HG03097 (cell line): ENCODE measurements at regions not wholly inside any gene's neighbourhood (a gene's known extent, or its start where the extent isn't known, plus 50 kb on each side); places are given as distances from the start of the nearest gene placed in this dataset.
"Not testable (repeated sequence)": the region's sequence is repeated elsewhere in the genome, so short reads cannot be mapped to it uniquely, and the experiment has no call there.

ENCODE experiments used
- ATAC-seq: cut with Tn5 transposase; IDR thresholded peaks from one replicate; pipeline ENCODE4 v1.9.1; 2021; ENCODE audit not compliant: unreplicated experiment, low FRiP score

DNA sequence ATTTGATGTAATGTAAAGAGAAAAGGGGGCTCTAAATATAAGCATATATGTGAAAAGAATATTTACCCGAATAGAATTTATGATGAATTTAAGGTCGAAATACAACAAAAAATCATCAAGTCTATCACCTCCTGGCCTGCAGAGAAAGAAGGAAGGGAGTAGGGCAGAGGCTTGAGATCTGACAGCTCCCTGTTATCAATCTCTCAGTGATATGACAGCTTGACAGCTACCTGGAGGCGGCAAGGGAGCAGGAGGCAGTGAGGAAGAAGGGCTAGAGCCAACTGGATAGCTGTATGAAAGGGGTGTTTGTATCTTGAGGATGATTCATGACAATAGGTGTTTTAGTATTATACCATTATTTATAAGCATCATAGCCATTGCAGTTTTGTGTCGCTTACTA, 299.8 kb upstream of the DNAJC19 start:
- ATAC-seq, result no peak

GRCh38 chr3:181288145-181288544, 298.6 kb upstream of the DNAJC19 start:
- no peak for ATAC-seq

DNA sequence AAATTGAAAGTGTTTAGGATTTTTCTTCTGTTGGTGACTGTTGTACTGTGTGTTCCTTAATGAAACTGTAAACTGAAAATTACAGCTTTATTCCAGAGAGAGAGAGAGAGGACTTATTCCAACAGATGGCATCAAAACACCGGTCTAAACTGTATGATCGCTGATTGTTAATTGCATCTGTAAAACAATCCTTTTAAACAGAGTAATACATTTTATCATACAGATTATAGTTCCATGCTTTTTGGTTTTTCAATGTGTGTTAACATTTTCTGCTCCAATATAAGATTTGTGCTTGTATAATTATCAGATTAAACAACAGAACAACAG, 289.7 kb upstream of the DNAJC19 start:
- no peak for ATAC-seq

GRCh38 chr3:181278468-181279238, 289.1 kb upstream of the DNAJC19 start:
- ATAC-seq, result no peak

DNA sequence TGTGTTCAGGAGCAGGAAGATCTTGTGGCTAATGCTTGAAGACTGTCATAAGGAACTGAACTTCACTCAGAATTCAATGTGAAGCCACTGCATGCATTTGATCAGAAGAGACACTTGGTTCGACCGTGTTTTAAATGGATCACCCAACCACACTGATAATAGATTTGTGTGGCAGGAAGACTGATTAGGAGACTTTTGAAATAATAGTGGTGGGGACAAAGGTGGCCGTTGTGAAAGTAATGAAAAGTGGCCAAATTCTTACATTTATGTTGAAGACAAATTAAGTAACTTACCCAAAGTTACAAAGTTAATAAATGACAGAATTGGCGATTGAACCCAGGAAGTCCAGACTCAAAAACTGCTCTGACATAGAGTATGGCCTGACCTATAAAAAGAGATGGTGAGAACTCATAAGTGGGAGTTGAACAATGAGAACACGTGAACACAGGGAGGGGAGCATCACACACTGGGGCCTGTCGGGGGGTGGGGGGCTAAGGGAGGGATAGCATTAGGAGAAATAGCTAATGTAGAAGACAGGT, 286.9 kb upstream of the DNAJC19 start:
- ATAC-seq, result no peak

DNA sequence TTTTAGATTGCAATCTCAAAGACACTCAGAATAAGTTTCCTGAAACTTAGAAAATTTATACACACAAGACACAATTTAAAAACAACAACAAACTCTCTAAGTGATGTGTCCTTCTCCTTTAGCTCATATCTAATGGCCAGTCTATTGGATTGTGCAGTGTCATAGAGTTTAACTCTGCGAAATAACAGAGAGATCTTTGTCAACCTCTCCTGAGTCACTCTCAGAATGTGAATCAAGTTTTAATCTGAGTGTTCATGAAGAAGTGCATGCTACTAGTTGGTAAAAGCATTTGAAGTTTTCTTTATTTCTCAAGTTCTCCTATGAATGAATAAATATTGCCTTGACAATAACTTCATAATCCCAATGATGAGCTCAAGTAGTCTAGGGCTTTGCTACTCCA, 284.5 kb upstream of the DNAJC19 start:
- ATAC-seq, result no peak

DNA sequence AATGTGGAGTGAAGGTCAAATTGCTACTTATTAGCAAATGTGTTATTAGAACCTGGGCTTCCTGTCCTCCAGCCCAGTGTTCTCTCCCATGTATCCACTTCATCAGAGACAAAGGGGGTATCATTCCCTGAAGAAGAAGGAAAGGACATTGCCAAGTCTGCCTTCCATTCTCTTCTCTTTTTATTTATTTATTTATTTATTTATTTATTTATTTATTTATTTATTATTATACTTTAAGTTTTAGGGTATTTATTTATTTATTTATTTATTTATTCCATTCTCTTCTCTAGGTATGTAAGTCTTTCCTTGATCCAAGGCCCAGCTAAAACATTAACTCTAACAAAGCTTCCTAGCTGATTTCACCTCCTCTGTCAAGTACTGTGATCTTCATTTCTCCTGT, 277.8 kb upstream of the DNAJC19 start:
- no peak for ATAC-seq

- peak; percentile 87 for ATAC-seq
These were observed 276.3 kb upstream of the DNAJC19 start for GRCh38 chr3:181265750-181266333.

GRCh38 chr3:181264486-181264885, 274.9 kb upstream of the DNAJC19 start:
- ATAC-seq, result no peak

DNA sequence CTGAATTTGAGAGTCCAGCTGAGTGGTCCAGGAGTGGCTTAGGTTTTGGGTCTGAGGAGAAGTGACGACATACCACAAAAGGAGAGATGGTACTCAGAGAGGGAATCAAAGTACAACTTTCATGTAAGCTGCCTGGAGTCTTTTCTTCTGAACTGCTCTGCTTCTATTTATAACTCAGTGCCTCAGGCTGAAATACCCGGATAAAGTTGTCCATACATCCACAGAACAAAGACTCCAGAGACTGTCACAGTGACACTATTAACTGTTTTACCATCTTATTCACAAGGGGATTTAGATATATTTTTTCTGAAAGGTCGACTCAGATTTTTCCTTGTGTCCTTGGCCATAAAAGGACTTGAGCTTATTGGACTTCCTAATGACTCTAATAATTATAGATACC, 264.3 kb upstream of the DNAJC19 start:
- no peak for ATAC-seq

DNA sequence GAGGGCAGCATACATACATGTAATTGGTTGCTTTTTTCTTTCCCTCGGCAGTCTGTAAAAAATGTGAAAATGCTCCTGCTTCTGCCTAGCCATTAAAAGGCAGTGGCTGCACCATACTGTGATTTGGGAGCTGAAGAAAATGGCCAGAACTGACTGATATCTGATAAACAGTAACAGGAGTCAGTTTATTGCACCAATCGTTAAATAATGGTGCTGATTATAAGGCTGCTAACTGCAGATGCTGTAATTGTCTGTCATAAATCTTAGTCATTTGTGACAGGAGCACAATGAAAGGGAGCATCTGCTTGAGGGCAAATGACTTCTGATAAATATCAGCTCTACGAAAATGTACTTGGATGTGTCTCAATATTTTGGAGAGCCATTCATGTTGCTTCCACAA, 263.1 kb upstream of the DNAJC19 start:
- no peak for ATAC-seq

DNA sequence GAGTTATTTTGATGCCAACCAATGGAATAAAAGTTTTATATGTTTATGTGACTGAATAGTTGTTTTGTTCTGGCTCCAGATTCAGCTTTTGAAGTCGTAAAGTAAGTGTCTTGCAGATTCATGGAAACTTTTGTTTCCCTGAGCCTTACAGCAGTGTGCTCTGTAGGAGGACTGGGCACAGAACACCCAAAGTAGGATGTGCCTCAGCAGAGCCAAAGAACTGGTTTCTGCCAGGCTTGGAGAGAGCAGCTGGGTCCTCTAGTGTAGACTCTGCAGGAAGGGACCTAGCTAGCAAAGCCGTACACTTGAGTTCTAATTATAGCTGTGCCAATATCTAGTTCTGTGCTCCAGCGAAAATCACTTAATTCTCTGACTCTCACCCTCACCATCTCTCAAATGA, 261.2 kb upstream of the DNAJC19 start:
- no peak for ATAC-seq

- ATAC-seq, result no peak
These were observed 249.9 kb upstream of the DNAJC19 start for GRCh38 chr3:181239441-181239840.

DNA sequence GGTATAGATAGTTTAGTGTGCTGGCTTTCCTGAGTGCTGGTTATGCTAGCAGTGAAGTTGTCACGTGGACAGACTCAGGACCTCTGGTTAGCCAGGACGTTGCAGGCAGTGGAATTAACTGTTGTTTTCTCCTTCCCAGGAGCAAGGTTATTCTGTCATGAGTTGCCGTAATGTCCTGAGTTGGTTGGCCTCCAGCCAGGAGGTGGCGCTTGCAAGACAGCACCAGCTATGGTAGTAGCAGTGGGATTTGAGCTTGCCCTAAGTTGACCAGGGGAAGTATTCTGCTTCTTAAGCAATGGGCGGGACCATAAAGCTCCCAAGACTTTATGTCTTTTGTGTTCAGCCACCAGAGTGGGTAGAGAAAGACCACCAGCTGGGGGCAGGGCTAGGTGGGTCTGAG, 240.7 kb upstream of the DNAJC19 start:
- ATAC-seq, result no peak

- no peak for ATAC-seq
These were observed 223.8 kb upstream of the DNAJC19 start for GRCh38 chr3:181213347-181213746.

GRCh38 chr3:181212271-181212670, 222.7 kb upstream of the DNAJC19 start:
- no peak for ATAC-seq

GRCh38 chr3:181210275-181210674, 220.7 kb upstream of the DNAJC19 start:
- no peak for ATAC-seq

DNA sequence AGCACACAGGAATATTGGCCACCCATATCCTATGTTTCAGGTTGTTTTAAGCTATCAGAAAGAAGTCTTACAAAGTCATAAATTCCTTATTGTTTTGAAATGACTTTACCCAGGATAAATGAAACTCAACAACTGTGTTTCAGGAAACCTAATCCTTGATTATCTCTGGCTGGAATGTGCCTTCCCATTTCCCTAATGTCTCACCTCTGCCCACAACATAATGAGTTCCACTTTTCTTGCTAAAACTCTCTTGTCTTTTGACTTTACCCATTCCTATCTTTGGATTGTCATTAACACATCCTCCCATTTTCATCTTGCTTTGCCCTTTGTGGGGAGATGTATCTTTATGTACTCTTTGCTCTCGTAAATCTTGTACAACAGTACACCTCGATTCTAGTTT, 200.0 kb upstream of the DNAJC19 start:
- ATAC-seq, result no peak

DNA sequence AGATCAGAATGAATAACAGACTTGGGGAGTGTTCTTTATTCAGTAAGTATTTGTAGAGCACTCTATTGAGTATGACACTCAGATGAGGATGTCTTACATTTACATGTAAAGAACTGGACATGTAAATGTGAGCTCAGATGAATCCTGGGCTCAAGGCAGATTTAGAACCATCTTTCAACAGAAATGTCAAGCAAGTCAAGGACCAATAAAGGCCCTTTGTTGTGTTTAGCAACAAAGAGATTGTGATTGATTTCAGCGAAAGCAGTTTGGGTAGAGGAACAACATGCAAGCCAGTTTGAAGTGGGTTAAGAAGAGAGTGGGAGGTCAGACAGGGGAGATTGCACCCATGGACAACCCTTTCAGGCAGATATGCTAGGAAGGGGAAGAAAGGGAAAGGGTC, 194.2 kb upstream of the DNAJC19 start:
- ATAC-seq, result no peak

DNA sequence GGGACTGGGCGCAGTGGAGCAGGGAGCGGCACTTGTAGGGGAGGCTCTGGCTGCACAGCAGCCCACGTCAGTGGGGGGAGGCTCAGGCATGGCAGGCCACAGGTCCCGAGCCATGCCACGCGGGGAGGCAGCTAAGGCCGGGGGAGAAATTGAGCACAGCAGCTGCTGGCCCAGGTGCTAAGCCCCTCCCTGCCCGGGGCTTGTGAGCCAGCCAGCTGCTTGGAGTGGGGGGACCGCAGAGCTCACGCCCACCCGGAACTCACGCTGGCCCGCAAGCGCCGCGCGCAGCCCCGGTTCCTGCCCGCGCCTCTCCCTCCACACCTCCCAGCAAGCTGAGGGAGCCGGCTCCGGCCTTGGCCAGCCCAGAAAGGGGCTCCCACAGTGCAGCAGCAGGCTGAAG, 193.5 kb upstream of the DNAJC19 start:
- not testable (repeated sequence) for ATAC-seq

DNA sequence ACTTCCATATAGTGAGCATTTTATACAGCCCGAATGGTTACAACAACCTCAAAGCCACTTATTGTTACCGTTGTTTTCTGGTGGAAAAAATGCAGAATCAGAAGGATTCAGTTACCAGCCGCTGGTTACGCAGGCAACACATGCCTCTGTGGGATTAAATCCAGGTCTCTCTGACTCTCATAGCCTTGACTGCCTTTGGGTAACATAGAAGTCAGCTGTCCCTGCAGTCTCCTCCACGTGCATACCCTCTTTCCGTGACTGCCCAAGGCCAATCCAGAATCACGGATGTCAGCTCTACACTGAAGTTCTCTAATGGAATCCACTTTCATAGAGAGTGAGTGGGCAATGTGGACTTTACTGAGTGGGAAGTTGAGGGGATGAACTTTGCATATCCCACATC, 189.5 kb upstream of the DNAJC19 start:
- no peak for ATAC-seq

DNA sequence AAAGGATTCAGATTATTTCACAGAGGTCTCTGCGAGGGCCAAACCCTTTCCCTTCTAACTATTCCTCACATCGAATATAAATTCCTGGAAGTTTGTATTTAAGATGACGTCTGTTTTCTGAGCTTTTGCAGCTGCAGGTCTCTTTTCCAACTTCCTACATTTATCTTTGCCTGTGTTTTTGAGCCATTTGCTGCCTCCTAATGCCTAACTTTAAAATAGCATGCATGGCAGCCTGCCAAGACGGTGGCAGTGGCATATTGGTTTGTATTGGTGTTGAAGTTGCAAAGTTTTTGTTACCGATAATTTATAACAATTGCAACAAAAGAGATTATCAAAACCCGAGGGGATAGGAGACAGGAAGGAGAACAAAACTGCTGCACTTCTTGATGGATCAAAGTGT, 187.1 kb upstream of the DNAJC19 start:
- ATAC-seq, result no peak
